H9 (cell line): ENCODE measurements at regions not wholly inside any gene's neighbourhood (a gene's known extent, or its start where the extent isn't known, plus 50 kb on each side); places are given as distances from the start of the nearest gene placed in this dataset.

Source experiments
- DNase-seq: peaks from one replicate; pipeline ENCODE4 v3.0.0-alpha.2; 2017
- H2AFZ ChIP-seq: one replicate; pipeline ENCODE4 v1.6.1; 2013; ENCODE audit warnings: mild to moderate bottlenecking, low read length, control low read depth, moderate library complexity
- H2AK5ac ChIP-seq: 2 replicates; pipeline ENCODE4 v1.6.1; 2013; ENCODE audit warnings: low read length, control low read depth, mixed read lengths; ENCODE audit not compliant: insufficient read length
- H2BK120ac ChIP-seq: one replicate; pipeline ENCODE4 v1.6.1; 2013; ENCODE audit warnings: low read depth, mild to moderate bottlenecking, low read length, control low read depth, inconsistent platforms; ENCODE audit not compliant: poor library complexity, severe bottlenecking
- H2BK12ac ChIP-seq: 2 replicates; pipeline ENCODE4 v1.6.1; 2013; ENCODE audit warnings: low read length, control low read depth, mixed read lengths, low read depth; ENCODE audit not compliant: insufficient read length
- H2BK15ac ChIP-seq: 2 replicates; pipeline ENCODE4 v1.6.1; 2013; ENCODE audit warnings: low read depth, low read length, control low read depth
- H2BK20ac ChIP-seq: one replicate; pipeline ENCODE4 v1.6.1; 2013; ENCODE audit warnings: low read depth, mild to moderate bottlenecking, low read length, control low read depth, inconsistent platforms; ENCODE audit not compliant: poor library complexity, severe bottlenecking
- H2BK5ac ChIP-seq: 2 replicates; pipeline ENCODE4 v1.6.1; 2013; ENCODE audit warnings: low read length, control low read depth, mixed read lengths; ENCODE audit not compliant: insufficient read length
- H3K14ac ChIP-seq: 2 replicates; pipeline ENCODE4 v1.6.1; 2013; ENCODE audit warnings: low read length, control low read depth; ENCODE audit not compliant: insufficient read depth
- H3K18ac ChIP-seq: 2 replicates; pipeline ENCODE4 v1.6.1; 2013; ENCODE audit warnings: low read depth, mild to moderate bottlenecking, mixed read lengths, low read length, control low read depth; ENCODE audit not compliant: insufficient read length
- H3K23ac ChIP-seq: 2 replicates; pipeline ENCODE4 v1.6.1; 2013; ENCODE audit warnings: low read length, control low read depth, mixed read lengths, low read depth; ENCODE audit not compliant: insufficient read length
- H3K23me2 ChIP-seq: 2 replicates; pipeline ENCODE4 v1.6.1; 2013; ENCODE audit warnings: low read depth, mild to moderate bottlenecking, mixed read lengths, low read length, control low read depth; ENCODE audit not compliant: insufficient read length, poor library complexity, severe bottlenecking
- H3K27ac ChIP-seq: 2 replicates; pipeline ENCODE4 v1.5.1; 2013; ENCODE audit warnings: low read length, control low read depth, mixed read lengths, low read depth; ENCODE audit not compliant: insufficient read length
- H3K27me3 ChIP-seq: 2 replicates; pipeline ENCODE4 v1.6.1; 2013; ENCODE audit warnings: low read length, control low read depth, inconsistent platforms; ENCODE audit not compliant: insufficient read depth
- H3K4ac ChIP-seq: 2 replicates; pipeline ENCODE4 v1.6.1; 2013; ENCODE audit warnings: low read depth, mild to moderate bottlenecking, control low read depth, inconsistent platforms, low read length, moderate library complexity
- H3K4me1 ChIP-seq: 2 replicates; pipeline ENCODE4 v1.6.1; 2013; ENCODE audit warnings: low read length, control low read depth, inconsistent platforms; ENCODE audit not compliant: insufficient read depth
- H3K4me2 ChIP-seq: 2 replicates; pipeline ENCODE4 v1.6.1; 2013; ENCODE audit warnings: low read length, control low read depth, mixed read lengths; ENCODE audit not compliant: insufficient read length, insufficient read depth
- H3K56ac ChIP-seq: 2 replicates; pipeline ENCODE4 v1.6.1; 2013; ENCODE audit warnings: low read depth, mild to moderate bottlenecking, mixed read lengths, low read length, control low read depth; ENCODE audit not compliant: insufficient read length
- H3K79me1 ChIP-seq: 2 replicates; pipeline ENCODE4 v1.6.1; 2013; ENCODE audit warnings: low read depth, mild to moderate bottlenecking, moderate library complexity, low read length, control low read depth, inconsistent platforms; ENCODE audit not compliant: insufficient read depth, poor library complexity, severe bottlenecking
- H3K79me2 ChIP-seq: 2 replicates; pipeline ENCODE4 v1.6.1; 2013; ENCODE audit warnings: low read length, control low read depth, inconsistent platforms; ENCODE audit not compliant: insufficient read depth
- H3K9ac ChIP-seq: 2 replicates; pipeline ENCODE4 v1.6.1; 2013; ENCODE audit warnings: low read length, control low read depth, mixed read lengths; ENCODE audit not compliant: insufficient read length; ENCODE audit errors: extremely low read depth
- H3K9me3 ChIP-seq: one replicate; pipeline ENCODE4 v1.6.1; 2013; ENCODE audit warnings: low read depth, low read length, inconsistent platforms; ENCODE audit not compliant: control insufficient read depth
- H3T11ph ChIP-seq: one replicate; pipeline ENCODE4 v1.6.1; 2013; ENCODE audit warnings: mild to moderate bottlenecking, low read length, control low read depth, inconsistent platforms
- H4K20me1 ChIP-seq: one replicate; pipeline ENCODE4 v1.6.1; 2013; ENCODE audit not compliant: control insufficient read depth, insufficient read length, insufficient read depth
- H4K5ac ChIP-seq: 2 replicates; pipeline ENCODE4 v1.6.1; 2013; ENCODE audit warnings: low read depth, mild to moderate bottlenecking, mixed read lengths, low read length, control low read depth; ENCODE audit not compliant: insufficient read length
- H4K8ac ChIP-seq: replicated peaks from 2 replicates; pipeline ENCODE4 v1.6.1; 2013; ENCODE audit warnings: low read length, control low read depth, mixed read lengths, low read depth; ENCODE audit not compliant: insufficient read length
- H4K91ac ChIP-seq: 2 replicates; pipeline ENCODE4 v1.6.1; 2013; ENCODE audit warnings: low read depth, mild to moderate bottlenecking, moderate library complexity, mixed read lengths, low read length, control low read depth; ENCODE audit not compliant: insufficient read length
- H3K27ac Mint-ChIP-seq, 3 experiments: 2 replicates in 2 of 3; 3 replicates in 1 of 3; pipeline ENCODE4 v1.8.0; 2020 to 2021; ENCODE audit warnings: mixed read lengths in 3 of 3, mild to moderate bottlenecking in 1 of 3, moderate library complexity in 1 of 3
- H3K27me3 Mint-ChIP-seq: 2 replicates; pipeline ENCODE4 v1.8.0; 2021; ENCODE audit warnings: low read depth, mild to moderate bottlenecking, moderate library complexity, mixed read lengths
- H3K36me3 Mint-ChIP-seq, 3 experiments: 2 replicates in 2 of 3; 3 replicates in 1 of 3; pipeline ENCODE4 v1.8.0; 2020 to 2021; ENCODE audit warnings: low read depth in 3 of 3, mixed read lengths in 3 of 3; ENCODE audit not compliant: insufficient read depth in 1 of 3
- H3K4me1 Mint-ChIP-seq, 2 experiments: 2 replicates each; pipeline ENCODE4 v1.8.0; 2020; ENCODE audit warnings: mixed read lengths in 2 of 2
- H3K4me3 Mint-ChIP-seq, 2 experiments: 2 replicates in 1 of 2; 3 replicates in 1 of 2; pipeline ENCODE4 v1.8.0; 2020 to 2021; ENCODE audit warnings: mild to moderate bottlenecking in 2 of 2, mixed read lengths in 2 of 2, moderate library complexity in 1 of 2
- H3K9me3 Mint-ChIP-seq, 2 experiments: 2 replicates in 1 of 2; 3 replicates in 1 of 2; pipeline ENCODE4 v1.8.0; 2020; ENCODE audit warnings: mild to moderate bottlenecking in 2 of 2, mixed read lengths in 2 of 2, moderate library complexity in 1 of 2
- CTCF ChIP-seq: fragments of 200-600 bp; sonication (generic); conservative IDR thresholded peaks from 3 replicates; pipeline ENCODE4 v1.8.0; 2021; ENCODE audit warnings: antibody characterized with exemption, mild to moderate bottlenecking
- WGBS: extraction: QIAGEN DNeasy Blood & Tissue Kit; methylation state at CpG from one replicate; pipeline ENCODE4 v1.1.7; 2013; ENCODE audit warnings: missing lambda C conversion rate, low lambda C conversion rate, mixed read lengths; ENCODE audit not compliant: insufficient read length; ENCODE audit errors: extremely low coverage; 5-methylcytosine and 5-hydroxymethylcytosine counted together

- Histone ChIP-seq H2BK12ac (no peak overlapping the region), H3K27me3 (no peaks in the 10 kb centered on the region), H3K23ac (no peak overlapping the region), H3K18ac (no peak overlapping the region), H4K8ac (no peak overlapping the region), H4K91ac (no peak overlapping the region), H2BK15ac (no peak overlapping the region), H3K4me2 (no peak overlapping the region), H4K5ac (no peak overlapping the region), H2AK5ac (no peak overlapping the region), H4K20me1 (no peaks in the 10 kb centered on the region), H3T11ph (no peak overlapping the region), H2BK20ac (no peak overlapping the region), H3K79me2 (no peaks in the 10 kb centered on the region), H2BK5ac (no peak overlapping the region), H3K4ac (no peak overlapping the region), H3K56ac (no peak overlapping the region), H3K14ac (no peak overlapping the region), H3K9me3 (no peaks in the 10 kb centered on the region), H3K27ac (no peak overlapping the region), H3K79me1 (no peaks in the 10 kb centered on the region), H3K4me1 (0 out of 2 replicates have a peak, but pooled peaks cover 2% of the 10 kb centered on the region), H3K9ac (no peak overlapping the region), H2AFZ (no peak overlapping the region), H3K23me2 (no peaks in the 10 kb centered on the region), H2BK120ac (no peak overlapping the region)
- no peaks in the 10 kb centered on the region for H3K27me3 Mint-ChIP-seq
- WGBS: no CpG with 5 or more reads among the region's 5 CpGs
- no peaks in the 10 kb centered on the region for H3K36me3 Mint-ChIP-seq
- no peak for DNase-seq
- no peak for TF ChIP-seq CTCF
- peaks cover 4% of the 10 kb centered on the region in 2 experiments for H3K4me1 Mint-ChIP-seq
- H3K4me3 Mint-ChIP-seq: no peak overlapping the region
- H3K9me3 Mint-ChIP-seq: no peaks in the 10 kb centered on the region
- H3K27ac Mint-ChIP-seq: no peak overlapping the region
Measured at GRCh38 chr21:27407271-27407670, 440.4 kb upstream of the ADAMTS5 start.
